ENCODE measurements at regions not wholly inside any gene's neighbourhood (a gene's known extent, or its start where the extent isn't known, plus 50 kb on each side); places are given as distances from the start of the nearest gene placed in this dataset.

DNA sequence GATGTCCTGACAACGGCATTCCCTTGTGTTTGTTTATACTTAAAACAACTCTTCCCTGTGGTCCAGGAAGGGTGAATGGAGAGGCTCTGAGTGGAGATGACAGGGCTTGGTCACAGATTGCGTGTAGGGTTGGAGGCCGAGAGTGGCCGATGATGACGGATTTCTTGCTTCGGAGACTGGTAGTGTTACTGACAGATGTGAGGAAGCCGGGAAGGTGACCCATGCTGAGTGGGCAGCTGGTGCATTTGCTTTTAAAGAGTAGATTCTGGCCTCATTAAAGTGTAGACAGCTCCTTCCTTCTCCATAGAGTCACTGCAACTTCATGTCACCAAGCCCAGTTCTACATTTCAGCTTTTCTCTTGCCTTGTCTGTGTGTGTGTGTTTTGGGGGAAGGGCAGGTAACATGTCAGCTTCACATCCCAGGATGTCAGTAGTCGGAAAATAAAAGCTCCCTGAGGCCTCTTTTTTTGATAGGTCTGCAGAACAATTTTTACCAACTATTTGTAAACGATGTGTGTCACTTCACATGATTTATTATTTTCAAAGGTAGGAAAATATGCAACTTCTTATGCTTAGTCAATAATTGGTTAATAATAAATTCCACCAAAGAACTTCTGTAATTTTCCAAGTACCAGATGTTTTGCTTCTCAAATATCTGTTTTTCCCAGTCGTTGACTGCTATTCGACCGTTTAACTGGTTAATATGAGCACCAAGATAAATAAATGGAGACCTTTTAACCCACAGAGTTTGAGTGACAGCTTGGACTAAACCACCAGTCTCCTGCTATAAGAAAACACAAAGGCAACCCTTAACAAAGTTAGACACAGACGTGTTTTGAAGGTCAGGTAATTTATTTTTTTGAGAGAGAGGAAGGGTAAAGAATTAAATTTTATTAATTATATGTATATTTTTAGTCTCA is 436.9 kb downstream of the SLC4A3 start:
- TF ChIP-seq, protein P1, sequence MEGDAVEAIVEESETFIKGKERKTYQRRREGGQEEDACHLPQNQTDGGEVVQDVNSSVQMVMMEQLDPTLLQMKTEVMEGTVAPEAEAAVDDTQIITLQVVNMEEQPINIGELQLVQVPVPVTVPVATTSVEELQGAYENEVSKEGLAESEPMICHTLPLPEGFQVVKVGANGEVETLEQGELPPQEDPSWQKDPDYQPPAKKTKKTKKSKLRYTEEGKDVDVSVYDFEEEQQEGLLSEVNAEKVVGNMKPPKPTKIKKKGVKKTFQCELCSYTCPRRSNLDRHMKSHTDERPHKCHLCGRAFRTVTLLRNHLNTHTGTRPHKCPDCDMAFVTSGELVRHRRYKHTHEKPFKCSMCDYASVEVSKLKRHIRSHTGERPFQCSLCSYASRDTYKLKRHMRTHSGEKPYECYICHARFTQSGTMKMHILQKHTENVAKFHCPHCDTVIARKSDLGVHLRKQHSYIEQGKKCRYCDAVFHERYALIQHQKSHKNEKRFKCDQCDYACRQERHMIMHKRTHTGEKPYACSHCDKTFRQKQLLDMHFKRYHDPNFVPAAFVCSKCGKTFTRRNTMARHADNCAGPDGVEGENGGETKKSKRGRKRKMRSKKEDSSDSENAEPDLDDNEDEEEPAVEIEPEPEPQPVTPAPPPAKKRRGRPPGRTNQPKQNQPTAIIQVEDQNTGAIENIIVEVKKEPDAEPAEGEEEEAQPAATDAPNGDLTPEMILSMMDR (IDR thresholded peaks at IDR 0.05): no peak
- TF ChIP-seq POLR2A (IDR thresholded peaks at IDR 0.05): no peak
